ENCODE measurements at regions not wholly inside any gene's neighbourhood (a gene's known extent, or its start where the extent isn't known, plus 50 kb on each side); places are given as distances from the start of the nearest gene placed in this dataset.
"Not testable (repeated sequence)": the region's sequence is repeated elsewhere in the genome, so short reads cannot be mapped to it uniquely, and the experiment has no call there.

DNA sequence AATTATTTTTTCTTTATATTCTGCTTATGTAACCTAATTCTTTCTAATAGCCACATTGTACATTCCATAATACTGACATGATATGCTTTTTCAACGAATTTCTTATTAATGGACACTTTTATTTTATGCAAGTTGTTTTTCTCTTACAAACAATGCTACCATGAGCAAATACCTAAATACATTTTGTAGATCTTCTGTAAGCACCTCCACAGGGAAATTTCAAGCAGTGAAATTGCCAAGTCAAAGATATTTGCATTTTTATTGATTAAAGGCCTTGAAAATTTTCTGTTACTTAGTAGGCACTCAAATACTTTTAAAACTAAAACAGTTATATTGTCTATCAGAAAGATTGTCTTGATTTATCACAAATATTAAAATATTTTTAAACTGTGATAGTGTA, 79.6 kb upstream of the C3orf49 start:
- in situ Hi-C loops (cut with HindIII; ENCODE audit: extremely low pct_ligation_motif_present, low pct_unique_long_range_greater_than_20kb) = no loop called here

DNA sequence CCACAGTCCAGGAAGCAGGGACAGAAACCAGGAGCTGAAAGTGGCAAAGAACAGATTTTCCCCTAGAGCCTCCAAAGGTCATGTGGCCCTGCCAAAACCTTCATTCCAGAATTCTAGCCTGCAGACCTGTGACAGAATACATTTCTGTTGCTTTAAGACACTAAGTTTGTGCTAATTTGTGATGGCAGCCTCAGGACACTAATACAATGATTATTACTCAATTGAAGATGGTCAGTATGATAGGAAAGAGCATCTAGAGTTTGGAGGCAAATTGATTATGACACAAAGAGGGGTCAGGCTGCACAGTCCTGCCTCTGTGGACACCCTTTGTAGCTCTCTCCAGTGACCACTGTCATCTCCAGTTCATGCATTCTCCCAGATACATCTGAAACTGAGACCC, 79.0 kb upstream of the C3orf49 start:
- Histone ChIP-seq H3K79me2 (ENCODE audit: insufficient read depth, low read length) (no peaks in the 10 kb centered on the region), H3K4me3 (replicated peaks in 1 of 3; ENCODE audit: insufficient read depth in 1 of 3, low read depth in 2 of 3, low read length in 3 of 3) (no peak overlapping the region), H3K9me3 (ENCODE audit: low read length) (no peaks in the 10 kb centered on the region), H3K9ac (ENCODE audit: insufficient read depth, low read depth, low read length) (no peak overlapping the region), H2AFZ (ENCODE audit: low read length) (no peak overlapping the region), H3K27me3 (ENCODE audit: control insufficient read depth in 1 of 2, insufficient read depth in 2 of 2, low read length in 2 of 2) (no peaks in the 10 kb centered on the region), H3K4me2 (ENCODE audit: low read depth, low read length) (no peak overlapping the region), H3K36me3 (replicated peaks in 1 of 2; ENCODE audit: control insufficient read depth in 1 of 2, insufficient read depth in 2 of 2, low read length in 2 of 2) (no peaks in the 10 kb centered on the region), H3K4me1 (ENCODE audit: insufficient read depth, low read length) (no peaks in the 10 kb centered on the region), H4K20me1 (ENCODE audit: insufficient read depth, low read length) (no peaks in the 10 kb centered on the region), H3K27ac (ENCODE audit: extremely low read length, insufficient read depth, low read length) (no peak overlapping the region)
- FAIRE-seq (no peak), DNase-seq (ENCODE audit: low spot score) (no peak), ATAC-seq (no peak)
- no TSS peak for BruUV-seq (replicated peaks)
- TF ChIP-seq ZNF766 (CRISPR knock-in tag; IDR thresholded peaks at IDR 0.05; ENCODE audit: borderline replicate concordance) (no peak), ZFP36L2 (CRISPR knock-in tag; IDR thresholded peaks at IDR 0.05) (no peak), ZNF530 (CRISPR knock-in tag; IDR thresholded peaks at IDR 0.05; ENCODE audit: low read depth) (no peak), TEAD2 (CRISPR knock-in tag; IDR thresholded peaks at IDR 0.05) (no peak), FOXP1 (IDR thresholded peaks at IDR 0.05) (no peak), FOXP1 (CRISPR knock-in tag; IDR thresholded peaks at IDR 0.05) (no peak)
- intact Hi-C loops (cut with micrococcal nuclease; ENCODE audit: unreplicated experiment) = no loop called here
- CTCF ChIA-PET (ENCODE audit: low intra/inter-chr PET ratio, low total read pairs) = no interaction called here
- in situ Hi-C loops (cut with HindIII; ENCODE audit: extremely low pct_ligation_motif_present, low pct_unique_long_range_greater_than_20kb) = no loop called here
- POLR2A ChIA-PET = no interaction called here

More for the DNA sequence above, 79.6 kb upstream of the C3orf49 start:
- no TSS peak for BruUV-seq (replicated peaks)
- ATAC-seq (no peak), DNase-seq (ENCODE audit: low spot score) (no peak), FAIRE-seq (no peak)
- Histone ChIP-seq H3K4me3 (replicated peaks in 1 of 3; ENCODE audit: insufficient read depth in 1 of 3, low read depth in 2 of 3, low read length in 3 of 3) (no peak overlapping the region), H2AFZ (ENCODE audit: low read length) (no peak overlapping the region), H3K9me3 (ENCODE audit: low read length) (no peaks in the 10 kb centered on the region), H3K79me2 (ENCODE audit: insufficient read depth, low read length) (no peaks in the 10 kb centered on the region), H4K20me1 (ENCODE audit: insufficient read depth, low read length) (no peaks in the 10 kb centered on the region), H3K4me2 (ENCODE audit: low read depth, low read length) (no peak overlapping the region), H3K27me3 (ENCODE audit: control insufficient read depth in 1 of 2, insufficient read depth in 2 of 2, low read length in 2 of 2) (no peaks in the 10 kb centered on the region), H3K36me3 (replicated peaks in 1 of 2; ENCODE audit: control insufficient read depth in 1 of 2, insufficient read depth in 2 of 2, low read length in 2 of 2) (no peaks in the 10 kb centered on the region), H3K27ac (ENCODE audit: extremely low read length, insufficient read depth, low read length) (no peak overlapping the region), H3K4me1 (ENCODE audit: insufficient read depth, low read length) (no peaks in the 10 kb centered on the region), H3K9ac (ENCODE audit: insufficient read depth, low read depth, low read length) (no peak overlapping the region)
- 2% methylated on average over 1 of the region's 1 CpG for WGBS (ENCODE audit: low lambda C conversion rate)
- POLR2A ChIA-PET = no interaction called here
- TF ChIP-seq TCF12 (IDR thresholded peaks at IDR 0.05) = no peak
- no peak for TF ChIP-seq TCF12 (CRISPR knock-in tag; IDR thresholded peaks at IDR 0.05)
- no peak for TF ChIP-seq ZBTB1 (CRISPR knock-in tag; IDR thresholded peaks at IDR 0.05; ENCODE audit: borderline replicate concordance)
- TF ChIP-seq ELF4 (CRISPR knock-in tag; IDR thresholded peaks at IDR 0.05; ENCODE audit: borderline replicate concordance) = no peak
- TF ChIP-seq, protein P1, sequence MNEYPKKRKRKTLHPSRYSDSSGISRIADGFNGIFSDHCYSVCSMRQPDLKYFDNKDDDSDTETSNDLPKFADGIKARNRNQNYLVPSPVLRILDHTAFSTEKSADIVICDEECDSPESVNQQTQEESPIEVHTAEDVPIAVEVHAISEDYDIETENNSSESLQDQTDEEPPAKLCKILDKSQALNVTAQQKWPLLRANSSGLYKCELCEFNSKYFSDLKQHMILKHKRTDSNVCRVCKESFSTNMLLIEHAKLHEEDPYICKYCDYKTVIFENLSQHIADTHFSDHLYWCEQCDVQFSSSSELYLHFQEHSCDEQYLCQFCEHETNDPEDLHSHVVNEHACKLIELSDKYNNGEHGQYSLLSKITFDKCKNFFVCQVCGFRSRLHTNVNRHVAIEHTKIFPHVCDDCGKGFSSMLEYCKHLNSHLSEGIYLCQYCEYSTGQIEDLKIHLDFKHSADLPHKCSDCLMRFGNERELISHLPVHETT (CRISPR knock-in tag; conservative IDR thresholded peaks at IDR 0.05) = no peak
- TF ChIP-seq SP5 (CRISPR knock-in tag; IDR thresholded peaks at IDR 0.05; ENCODE audit: borderline replicate concordance, low read depth) = no peak
- no peak for TF ChIP-seq ZNF776 (CRISPR knock-in tag; IDR thresholded peaks at IDR 0.05)
- intact Hi-C loops (cut with micrococcal nuclease; ENCODE audit: unreplicated experiment) = no loop called here
- CTCF ChIA-PET (ENCODE audit: low intra/inter-chr PET ratio, low total read pairs) = no interaction called here

DNA sequence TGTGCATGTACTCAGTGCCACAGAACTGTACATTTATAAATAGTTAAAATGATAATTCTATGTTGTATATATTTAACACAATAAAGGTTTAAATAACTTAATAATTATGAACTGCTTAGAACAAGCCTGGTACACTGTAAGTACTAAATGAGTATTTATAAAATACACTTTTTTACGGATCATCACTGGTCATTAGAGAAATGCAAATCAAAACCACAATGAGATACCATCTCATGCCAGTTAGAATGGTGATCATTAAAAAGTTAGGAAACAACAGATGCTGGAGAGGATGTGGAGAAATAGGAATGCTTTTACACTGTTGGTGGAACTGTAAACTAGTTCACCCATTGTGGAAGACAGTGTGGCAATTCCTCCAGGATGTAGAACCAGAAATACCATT, 74.4 kb upstream of the C3orf49 start:
- intact Hi-C loops (cut with micrococcal nuclease; ENCODE audit: unreplicated experiment); ATAC-seq; POLR2A ChIA-PET: not testable (repeated sequence)

More for the DNA sequence above, 74.4 kb upstream of the C3orf49 start:
- BruUV-seq (replicated peaks); H3K27ac ChIP-seq (ENCODE audit: extremely low read length, insufficient read depth, low read length); DNase-seq (ENCODE audit: low spot score); H3K9ac ChIP-seq (ENCODE audit: insufficient read depth, low read depth, low read length); H3K4me3 ChIP-seq (replicated peaks in 1 of 3; ENCODE audit: insufficient read depth in 1 of 3, low read depth in 2 of 3, low read length in 3 of 3); H2AFZ ChIP-seq (ENCODE audit: low read length); CTCF ChIA-PET (ENCODE audit: low intra/inter-chr PET ratio, low total read pairs); H3K4me1 ChIP-seq (ENCODE audit: insufficient read depth, low read length); H3K4me2 ChIP-seq (ENCODE audit: low read depth, low read length); FAIRE-seq; H3K9me3 ChIP-seq (ENCODE audit: low read length); H3K27me3 ChIP-seq (ENCODE audit: control insufficient read depth in 1 of 2, insufficient read depth in 2 of 2, low read length in 2 of 2); in situ Hi-C loops (cut with HindIII; ENCODE audit: extremely low pct_ligation_motif_present, low pct_unique_long_range_greater_than_20kb); H3K36me3 ChIP-seq (replicated peaks in 1 of 2; ENCODE audit: control insufficient read depth in 1 of 2, insufficient read depth in 2 of 2, low read length in 2 of 2); H4K20me1 ChIP-seq (ENCODE audit: insufficient read depth, low read length); H3K79me2 ChIP-seq (ENCODE audit: insufficient read depth, low read length): not testable (repeated sequence)
- WGBS (ENCODE audit: low lambda C conversion rate) = 0% methylated on average over 1 of the region's 1 CpG

Measured in HepG2 (cell line).